GM19452 (cell line): ENCODE measurements at regions not wholly inside any gene's neighbourhood (a gene's known extent, or its start where the extent isn't known, plus 50 kb on each side); places are given as distances from the start of the nearest gene placed in this dataset.

Experiments
- ATAC-seq: cut with Tn5 transposase; IDR thresholded peaks from one replicate; pipeline ENCODE4 v1.9.1; 2021; ENCODE audit not compliant: unreplicated experiment

DNA sequence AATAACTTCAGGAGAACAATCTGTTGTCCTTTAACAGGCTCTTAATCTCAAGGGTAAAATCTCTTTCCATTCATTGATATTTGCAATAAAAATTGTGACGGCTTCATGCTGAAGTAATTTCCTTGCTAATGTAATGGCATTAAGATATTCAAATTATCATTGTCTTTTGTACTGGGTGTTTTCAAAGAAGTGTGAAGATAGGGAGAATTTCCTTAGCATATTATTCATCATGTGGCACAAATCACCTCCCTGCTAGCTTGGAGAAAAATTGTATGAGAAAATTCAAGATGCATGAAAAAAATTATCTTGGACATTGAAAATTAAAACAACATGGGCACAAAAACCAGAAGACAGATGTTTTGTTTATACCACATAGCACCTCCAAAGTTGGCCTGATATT lies 63.6 kb upstream of the ARID2 start:
- ATAC-seq: no peak

DNA sequence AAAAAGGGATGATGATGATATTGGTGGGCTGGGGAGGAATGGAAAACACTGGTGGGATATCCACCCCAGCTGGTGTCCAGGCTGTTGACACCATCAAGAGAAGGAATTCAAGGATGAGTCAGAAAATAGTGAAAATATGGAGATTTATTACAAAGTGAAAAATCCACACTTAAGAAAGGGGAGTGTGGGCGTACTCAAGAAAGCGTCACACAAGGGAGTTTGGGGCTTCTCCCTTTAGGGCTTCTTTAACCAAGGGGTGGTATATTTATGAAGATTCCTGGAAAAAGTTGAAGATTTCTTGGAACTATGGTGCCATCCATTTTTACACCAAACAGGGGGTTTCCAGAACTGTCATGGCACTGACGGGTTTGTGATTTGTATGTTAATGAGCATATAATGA lies 63.1 kb upstream of the ARID2 start:
- no peak for ATAC-seq

DNA sequence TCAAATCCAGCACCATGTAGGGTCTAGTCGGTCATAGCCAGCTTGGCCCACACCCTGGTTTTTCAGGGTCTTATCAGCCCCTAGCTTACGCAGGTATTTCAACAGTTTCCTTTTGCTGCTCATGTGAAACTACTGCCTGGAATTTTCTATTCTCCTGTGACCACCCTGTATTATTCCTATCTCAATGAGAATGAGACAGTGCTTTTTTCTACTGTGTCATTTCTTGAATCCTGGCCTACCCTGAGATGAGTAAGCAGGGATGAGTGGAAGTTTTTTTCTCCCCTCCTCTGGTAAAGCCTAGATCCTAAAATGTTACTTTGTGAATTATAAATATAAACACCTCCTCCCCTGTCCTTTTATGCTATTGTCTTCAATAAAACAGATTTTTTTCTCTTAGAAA lies 62.7 kb upstream of the ARID2 start:
- no peak for ATAC-seq

DNA sequence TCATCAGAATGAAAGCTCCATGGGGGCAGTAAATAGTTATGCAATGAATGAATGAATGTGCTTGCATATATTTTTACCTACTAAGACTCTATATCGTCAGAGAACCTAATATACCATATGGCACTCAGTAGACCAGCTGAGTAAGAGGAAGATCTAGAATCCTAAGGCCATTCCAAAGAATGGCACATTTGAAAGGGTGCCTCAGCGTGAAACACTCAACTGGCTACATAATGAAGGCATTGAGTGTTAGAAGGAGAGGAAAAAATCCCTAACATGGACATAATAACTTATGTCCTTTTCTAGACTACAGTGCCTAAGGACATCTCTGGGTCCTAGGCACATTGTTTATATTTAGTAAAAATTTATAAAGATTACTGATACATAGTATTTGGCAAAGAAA lies 61.7 kb upstream of the ARID2 start:
- ATAC-seq: no peak

DNA sequence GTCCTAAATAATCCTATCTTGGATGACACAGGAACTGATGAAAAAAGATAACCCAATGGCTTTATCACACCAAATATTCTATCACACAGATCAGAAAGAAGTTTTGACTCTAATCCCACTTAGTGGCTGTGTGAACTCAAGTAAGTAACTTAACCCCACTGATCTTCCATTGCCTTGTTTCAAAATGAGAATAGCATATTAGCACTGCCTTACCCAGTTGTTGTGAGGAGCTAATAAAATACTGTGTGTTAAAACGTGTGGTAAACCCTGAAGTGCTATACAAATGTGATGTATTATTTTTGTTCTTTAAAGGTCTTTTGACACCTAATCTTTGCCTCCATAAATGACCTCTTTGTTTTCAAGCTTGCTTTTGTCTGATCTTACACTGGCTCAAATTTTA lies 60.9 kb upstream of the ARID2 start:
- no peak for ATAC-seq

DNA sequence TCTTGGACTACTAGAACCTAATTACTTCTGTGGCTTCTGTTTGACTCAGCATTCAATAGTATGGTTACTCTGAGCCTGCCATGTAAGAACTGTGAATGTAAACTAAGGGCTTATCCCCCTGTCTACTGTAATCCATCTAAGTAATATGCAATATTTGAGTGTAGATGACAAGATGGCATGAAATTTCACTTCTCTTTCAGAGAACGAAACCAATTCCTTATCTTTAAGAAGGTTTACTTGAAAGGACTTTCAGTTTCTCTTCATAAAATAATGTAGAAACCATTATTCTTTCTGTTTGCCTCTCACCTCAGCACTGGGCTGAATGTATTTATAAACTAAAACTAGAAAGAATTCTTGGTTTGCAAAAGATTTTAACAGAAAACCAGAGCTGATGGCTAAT lies 60.4 kb upstream of the ARID2 start:
- ATAC-seq: peak; percentile 86

DNA sequence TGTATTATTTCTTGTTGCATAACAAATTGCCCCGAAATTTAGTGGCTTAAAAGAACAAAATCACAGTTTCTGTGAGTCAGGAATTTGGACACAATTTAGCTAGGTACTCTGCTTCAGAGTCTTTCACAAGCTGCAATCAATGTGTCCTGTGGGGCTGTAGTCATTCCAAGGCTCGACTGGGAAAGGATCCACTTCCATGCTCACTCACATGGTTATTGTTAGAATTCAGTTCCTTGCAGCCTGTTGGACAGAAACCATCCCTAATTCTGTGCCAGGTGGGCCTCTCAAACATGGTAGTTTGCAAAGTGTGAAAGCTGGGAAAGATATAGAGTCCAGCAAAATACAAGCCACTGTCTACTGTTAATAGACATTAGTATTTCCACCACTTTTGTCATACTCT lies 59.7 kb upstream of the ARID2 start:
- ATAC-seq: no peak

DNA sequence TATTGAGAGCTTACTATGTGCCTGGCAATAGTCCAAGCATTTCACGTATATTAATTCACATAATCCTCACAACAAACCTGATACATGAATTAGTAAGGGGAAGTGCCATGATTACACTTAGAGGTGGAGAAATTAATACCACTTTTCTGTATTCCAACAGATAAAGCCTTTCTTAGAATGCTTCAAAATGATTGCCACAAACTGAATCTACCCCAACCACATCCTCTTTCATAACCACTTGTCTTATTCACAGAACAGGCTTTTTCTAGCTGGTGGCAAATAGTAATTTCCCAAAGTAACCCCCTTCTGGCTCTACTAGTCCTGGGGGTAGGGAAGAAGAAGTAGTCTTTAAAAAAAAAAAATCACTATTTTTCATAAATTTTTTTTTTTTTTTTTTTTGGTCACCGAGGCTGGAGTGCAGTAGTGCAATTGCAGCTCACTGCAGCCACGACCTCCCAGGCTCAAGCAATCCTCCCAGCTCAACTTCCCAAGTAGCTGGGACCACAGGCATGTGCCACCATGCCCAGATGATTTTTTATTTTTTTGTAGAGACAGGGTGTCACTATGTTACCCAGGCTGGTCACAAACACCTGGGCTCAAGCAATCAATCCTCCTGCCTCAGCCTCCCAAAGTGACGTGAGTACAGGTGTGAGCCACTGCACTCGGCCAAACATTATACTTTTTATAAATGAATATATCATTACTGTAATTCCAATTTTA lies 59.0 kb upstream of the ARID2 start:
- peak; percentile 51 for ATAC-seq

DNA sequence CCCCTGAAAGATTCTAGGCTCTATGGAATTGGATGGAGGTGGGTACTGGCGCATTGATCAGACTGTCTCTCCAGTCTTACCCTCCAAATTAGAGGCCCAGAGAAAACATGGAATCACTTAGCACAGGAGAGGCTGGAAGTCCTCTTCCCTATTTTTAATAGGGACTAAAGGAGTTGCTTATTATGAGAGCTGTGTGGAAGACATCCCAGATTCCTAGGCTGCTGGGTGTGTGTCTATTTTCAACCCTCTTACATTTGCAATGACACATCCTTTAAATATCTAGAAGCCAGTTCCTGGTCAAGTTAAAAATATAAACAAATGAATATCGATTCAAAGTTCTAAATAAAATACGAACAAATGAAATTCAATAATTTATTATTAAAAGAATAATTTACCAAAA lies 58.3 kb upstream of the ARID2 start:
- no peak for ATAC-seq

DNA sequence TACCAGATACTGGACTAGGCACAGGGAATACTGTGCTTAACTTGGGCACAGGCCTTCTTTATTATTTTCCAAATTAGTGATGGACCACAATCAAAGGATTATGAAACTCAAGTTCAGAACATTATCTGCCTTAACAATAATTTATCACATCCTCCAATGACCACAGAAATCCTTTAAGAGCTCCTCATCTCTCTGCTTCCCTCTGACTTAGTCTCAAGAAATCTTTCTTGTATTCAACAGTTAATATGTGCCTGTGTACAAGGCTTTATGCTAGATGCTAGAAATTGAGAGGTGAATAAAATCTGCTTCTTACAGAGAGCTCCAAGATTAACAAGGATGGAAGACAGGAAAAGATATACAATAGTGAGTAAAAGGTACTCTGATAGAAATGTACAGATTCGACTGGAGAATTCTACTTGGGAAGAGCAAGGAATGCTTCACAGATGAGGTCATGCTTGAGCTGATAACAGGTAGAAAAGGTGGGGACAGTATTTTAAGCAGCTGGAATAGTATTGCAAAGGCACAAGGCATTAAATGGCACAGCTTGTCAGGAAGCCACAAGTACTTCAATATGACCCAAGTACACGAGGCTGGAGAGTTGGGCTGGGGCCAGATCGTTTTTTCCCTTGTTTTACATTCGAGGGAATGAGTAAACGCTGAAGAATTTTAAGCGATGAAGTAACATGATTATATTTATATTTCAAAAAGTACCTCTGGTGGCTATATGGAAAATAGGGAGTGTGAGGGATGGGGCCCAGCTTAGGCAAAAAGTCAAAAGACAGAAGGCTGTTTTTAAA lies 55.1 kb upstream of the ARID2 start:
- ATAC-seq: no peak

DNA sequence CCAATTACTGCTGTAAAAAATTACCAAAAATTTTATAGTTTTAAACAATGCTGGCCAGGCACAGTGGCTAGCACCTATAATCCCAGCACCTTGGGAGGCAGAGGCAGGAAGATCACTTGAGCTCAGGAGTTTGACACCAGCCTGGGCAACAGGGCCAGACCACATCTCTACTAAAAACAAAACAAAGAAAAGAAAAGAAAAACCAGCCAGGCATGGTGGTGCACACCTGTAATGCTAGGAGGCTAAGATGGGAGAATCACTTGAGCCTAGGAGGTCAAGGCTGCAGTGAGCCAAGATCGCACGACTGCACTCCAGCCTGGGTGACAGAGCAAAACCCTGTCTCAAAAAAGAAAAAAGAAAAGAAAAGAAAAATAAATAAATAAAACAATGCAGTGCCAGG lies 54.0 kb upstream of the ARID2 start:
- ATAC-seq: no peak
